Upper lobe of left lung (tissue), 6 donors: ENCODE measurements at regions not wholly inside any gene's neighbourhood (a gene's known extent, or its start where the extent isn't known, plus 50 kb on each side); places are given as distances from the start of the nearest gene placed in this dataset.

Experiments used
- ATAC-seq, 2 donors: fragments of 200-7000 bp; cut with Tn5 transposase; one replicate each; pipeline ENCODE4 v1.9.1; 2022; ENCODE audit warnings: mild to moderate bottlenecking in 2 of 2, moderate library complexity in 2 of 2; ENCODE audit not compliant: low FRiP score in 2 of 2
- DNase-seq, 2 donors: peaks; one replicate each; pipeline ENCODE4 v3.0.0-alpha.2; 2019 to 2020
- H3K27ac ChIP-seq, 4 donors: fragments of 200-600 bp; sonication (generic); one replicate each; pipeline ENCODE4 v1.5.1; 2016 to 2019
- H3K27me3 ChIP-seq, 4 donors: fragments of 200-600 bp; sonication (generic); one replicate each; pipeline ENCODE4 v1.5.1; 2017 to 2019
- H3K36me3 ChIP-seq, 4 donors: fragments of 200-600 bp; sonication (generic); one replicate each; pipeline ENCODE4 v1.5.1; 2016 to 2019
- H3K4me1 ChIP-seq, 4 donors: fragments of 200-600 bp; sonication (generic); one replicate each; pipeline ENCODE4 v1.5.1; 2018 to 2019
- H3K4me3 ChIP-seq, 4 donors: fragments of 200-600 bp; sonication (generic); one replicate each; pipeline ENCODE4 v1.5.1; 2017 to 2019; ENCODE audit warnings: mild to moderate bottlenecking in 2 of 4, moderate library complexity in 1 of 4
- H3K9me3 ChIP-seq, 4 donors: fragments of 200-600 bp; sonication (generic); one replicate each; pipeline ENCODE4 v1.5.1; 2018 to 2019
- EP300 ChIP-seq, 4 donors: sonication (generic); formaldehyde crosslinking; IDR thresholded peaks; one replicate each; pipeline ENCODE4 v1.5.1; 2017; ENCODE audit warnings: antibody characterized with exemption in 4 of 4, control low read depth in 2 of 4
- POLR2A ChIP-seq, 4 donors: fragments of 450-650 bp; IDR thresholded peaks; one replicate each; pipeline ENCODE4 v1.5.1; 2016 to 2017; ENCODE audit warnings: antibody characterized with exemption in 4 of 4, mild to moderate bottlenecking in 2 of 4
- POLR2AphosphoS5 ChIP-seq, 2 donors: sonication (generic); formaldehyde crosslinking; IDR thresholded peaks; one replicate each; pipeline ENCODE4 v1.5.1; 2017; ENCODE audit warnings: antibody characterized with exemption in 2 of 2
- WGBS, 2 donors: methylation state at CpG; one replicate each; pipeline ENCODE4 v1.1.5; 2017 to 2018; 5-methylcytosine and 5-hydroxymethylcytosine counted together
- TF ChIP-seq, protein P1 (sequence below), 6 experiments: fragments of 450-650 bp in 4 of 6; fragments of 200-600 bp in 2 of 6; sonication (generic) in 2 of 6; IDR thresholded peaks; one replicate each; pipeline ENCODE4 v1.5.1; 2016 to 2019; ENCODE audit warnings: antibody characterized with exemption in 6 of 6
- donor health status: DM: no; HTN: no; CAD: no; lungs with moderate emphysema.
- donor health status: DM: no; HTN: yes; CAD: no; lungs with severe emphysema.

- H3K27ac ChIP-seq = no peak overlapping the region
- no peaks in the 10 kb centered on the region for H3K27me3 ChIP-seq
- no peaks in the 10 kb centered on the region for H3K9me3 ChIP-seq
- DNase-seq (no peak), ATAC-seq (no peak)
- H3K36me3 ChIP-seq = no peaks in the 10 kb centered on the region
- TF ChIP-seq POLR2AphosphoS5 (IDR thresholded peaks at IDR 0.05) = no peak
- no peak overlapping the region for H3K4me3 ChIP-seq
- no peaks in the 10 kb centered on the region for H3K4me1 ChIP-seq
- WGBS, 2 donors = 95 to 96% methylated on average over 14 of the region's 14 CpGs
These were observed 506.6 kb upstream of the TMEM132C start for GRCh38 chr12:127760357-127760756.

DNA sequence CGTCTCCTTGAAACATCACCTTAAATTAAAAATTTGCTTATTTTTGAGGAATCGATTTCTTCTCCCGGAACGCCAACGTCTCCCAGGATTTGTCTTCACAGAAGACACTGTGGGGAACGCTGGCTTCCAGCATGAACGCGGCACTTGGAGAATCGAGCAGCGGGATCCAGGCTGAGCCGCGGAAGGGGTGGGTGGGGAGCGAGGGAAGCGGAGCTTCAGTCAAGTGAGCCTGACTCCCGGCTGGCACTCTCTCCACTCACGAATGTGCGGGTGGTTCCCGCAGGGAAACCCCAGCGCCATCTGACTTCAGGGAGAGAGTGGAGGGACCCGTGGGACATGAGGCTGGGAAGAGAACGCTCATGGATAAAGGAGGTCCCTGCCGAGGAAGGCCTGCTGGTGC lies 506.0 kb upstream of the TMEM132C start:
- ATAC-seq (no peak), DNase-seq (peak in 1 of 2 donors; percentile 44)
- H3K27me3 ChIP-seq = no peaks in the 10 kb centered on the region
- H3K4me3 ChIP-seq = no peak overlapping the region
- H3K36me3 ChIP-seq = no peaks in the 10 kb centered on the region
- TF ChIP-seq POLR2A (IDR thresholded peaks at IDR 0.05) (no peak), EP300 (IDR thresholded peaks at IDR 0.05) (no peak), POLR2AphosphoS5 (IDR thresholded peaks at IDR 0.05) (no peak)
- TF ChIP-seq, protein P1, sequence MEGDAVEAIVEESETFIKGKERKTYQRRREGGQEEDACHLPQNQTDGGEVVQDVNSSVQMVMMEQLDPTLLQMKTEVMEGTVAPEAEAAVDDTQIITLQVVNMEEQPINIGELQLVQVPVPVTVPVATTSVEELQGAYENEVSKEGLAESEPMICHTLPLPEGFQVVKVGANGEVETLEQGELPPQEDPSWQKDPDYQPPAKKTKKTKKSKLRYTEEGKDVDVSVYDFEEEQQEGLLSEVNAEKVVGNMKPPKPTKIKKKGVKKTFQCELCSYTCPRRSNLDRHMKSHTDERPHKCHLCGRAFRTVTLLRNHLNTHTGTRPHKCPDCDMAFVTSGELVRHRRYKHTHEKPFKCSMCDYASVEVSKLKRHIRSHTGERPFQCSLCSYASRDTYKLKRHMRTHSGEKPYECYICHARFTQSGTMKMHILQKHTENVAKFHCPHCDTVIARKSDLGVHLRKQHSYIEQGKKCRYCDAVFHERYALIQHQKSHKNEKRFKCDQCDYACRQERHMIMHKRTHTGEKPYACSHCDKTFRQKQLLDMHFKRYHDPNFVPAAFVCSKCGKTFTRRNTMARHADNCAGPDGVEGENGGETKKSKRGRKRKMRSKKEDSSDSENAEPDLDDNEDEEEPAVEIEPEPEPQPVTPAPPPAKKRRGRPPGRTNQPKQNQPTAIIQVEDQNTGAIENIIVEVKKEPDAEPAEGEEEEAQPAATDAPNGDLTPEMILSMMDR (IDR thresholded peaks at IDR 0.05) = no peak
- no peak overlapping the region for H3K27ac ChIP-seq
- H3K9me3 ChIP-seq = no peaks in the 10 kb centered on the region
- WGBS, 2 donors = 91 to 92% methylated on average over 22 of the region's 22 CpGs
- no peaks in the 10 kb centered on the region for H3K4me1 ChIP-seq

GRCh38 chr12:127761880-127762279 lies 505.1 kb upstream of the TMEM132C start:
- Histone ChIP-seq H3K27ac (no peak overlapping the region), H3K4me1 (no peaks in the 10 kb centered on the region), H3K27me3 (no peaks in the 10 kb centered on the region), H3K9me3 (no peaks in the 10 kb centered on the region), H3K36me3 (no peaks in the 10 kb centered on the region), H3K4me3 (no peak overlapping the region)
- ATAC-seq (peak in 1 of 2 donors; percentile 41), DNase-seq (no peak)
- WGBS, 2 donors = 40 to 41% methylated on average over 9 to 10 of the region's 10 CpGs
- TF ChIP-seq POLR2AphosphoS5 (IDR thresholded peaks at IDR 0.05) = no peak
- TF ChIP-seq, protein P1 (IDR thresholded peaks at IDR 0.05) = no peak
- no peak for TF ChIP-seq EP300 (IDR thresholded peaks at IDR 0.05)
- TF ChIP-seq POLR2A (IDR thresholded peaks at IDR 0.05) = no peak

DNA sequence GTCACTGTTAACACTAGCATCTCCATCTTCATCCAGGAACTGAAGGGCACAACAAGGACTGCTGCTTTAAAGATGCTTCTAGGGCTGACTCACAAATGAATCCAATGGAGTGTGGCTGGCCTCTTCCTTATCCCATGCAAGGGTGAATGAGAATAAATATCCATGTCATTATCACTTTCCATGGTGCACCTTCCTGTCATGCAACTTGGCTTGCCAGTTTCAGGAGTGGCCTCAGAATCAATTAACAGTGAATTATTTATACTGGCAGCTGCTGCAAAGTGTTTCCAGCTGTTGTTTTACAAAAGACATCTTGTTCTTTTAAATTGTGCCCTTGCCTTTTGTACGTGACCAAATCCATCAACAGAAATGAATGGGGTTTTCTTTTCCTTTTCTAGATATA lies 499.3 kb upstream of the TMEM132C start:
- H3K27ac ChIP-seq = no peak overlapping the region
- H3K36me3 ChIP-seq = no peaks in the 10 kb centered on the region
- H3K4me1 ChIP-seq = no peaks in the 10 kb centered on the region
- DNase-seq (no peak), ATAC-seq (no peak)
- no peaks in the 10 kb centered on the region for H3K27me3 ChIP-seq
- 31 to 46% methylated on average over 1 of the region's 1 CpG for WGBS, 2 donors
- H3K9me3 ChIP-seq = no peaks in the 10 kb centered on the region
- TF ChIP-seq, protein P1 (IDR thresholded peaks at IDR 0.05) = no peak
- TF ChIP-seq EP300 (IDR thresholded peaks at IDR 0.05) = no peak
- no peak for TF ChIP-seq POLR2A (IDR thresholded peaks at IDR 0.05)
- no peak for TF ChIP-seq POLR2AphosphoS5 (IDR thresholded peaks at IDR 0.05)
- no peak overlapping the region for H3K4me3 ChIP-seq

DNA sequence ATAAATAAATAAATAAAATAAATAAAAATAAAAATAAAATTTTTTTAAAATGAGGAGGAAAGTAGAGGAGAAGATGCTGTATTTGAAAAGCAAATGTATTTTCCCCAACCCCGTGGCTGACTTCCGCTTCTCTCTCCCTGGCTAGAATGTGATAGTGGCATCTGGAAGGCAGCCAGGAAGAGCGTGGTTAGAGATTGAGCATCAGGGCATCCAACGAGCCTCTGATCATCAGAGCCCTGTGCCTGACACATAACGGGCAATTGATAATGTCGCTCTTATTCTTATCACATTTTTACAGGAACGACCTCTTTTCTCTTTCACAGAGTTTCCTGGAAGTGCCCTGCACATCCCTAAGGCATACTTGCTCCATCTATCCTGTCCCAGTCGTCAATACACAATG lies 496.9 kb upstream of the TMEM132C start:
- no peaks in the 10 kb centered on the region for H3K36me3 ChIP-seq
- no peaks in the 10 kb centered on the region for H3K9me3 ChIP-seq
- no peak overlapping the region for H3K27ac ChIP-seq
- DNase-seq (no peak), ATAC-seq (no peak)
- TF ChIP-seq POLR2A (IDR thresholded peaks at IDR 0.05) (no peak), POLR2AphosphoS5 (IDR thresholded peaks at IDR 0.05) (no peak), EP300 (IDR thresholded peaks at IDR 0.05) (no peak)
- TF ChIP-seq, protein P1 (IDR thresholded peaks at IDR 0.05) = no peak
- no peak overlapping the region for H3K4me3 ChIP-seq
- no peaks in the 10 kb centered on the region for H3K4me1 ChIP-seq
- 45 to 47% methylated on average over 8 of the region's 8 CpGs for WGBS, 2 donors
- no peaks in the 10 kb centered on the region for H3K27me3 ChIP-seq
